ENCODE measurements at regions not wholly inside any gene's neighbourhood (a gene's known extent, or its start where the extent isn't known, plus 50 kb on each side); places are given as distances from the start of the nearest gene placed in this dataset.

DNA sequence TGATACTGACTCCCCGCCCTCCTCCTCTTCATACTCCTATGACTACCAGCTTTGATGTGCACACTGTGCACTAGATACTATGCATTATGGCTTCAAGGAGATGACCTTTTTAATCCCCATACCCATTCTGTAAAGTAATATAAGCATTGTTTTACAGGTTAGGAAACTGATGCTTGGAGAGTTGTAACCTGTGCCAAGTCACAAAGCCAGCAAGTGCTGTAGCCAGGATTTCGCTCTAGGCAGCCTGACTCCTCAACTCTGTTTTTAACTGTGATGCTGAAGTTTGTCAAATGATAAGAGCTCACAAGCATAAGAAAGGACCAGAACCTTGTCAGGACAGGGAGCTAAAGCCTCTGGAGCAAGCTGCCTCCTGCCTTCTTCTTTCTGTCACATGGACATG lies 461.3 kb downstream of the TMEM232 start:
- TF ChIP-seq, protein P1, sequence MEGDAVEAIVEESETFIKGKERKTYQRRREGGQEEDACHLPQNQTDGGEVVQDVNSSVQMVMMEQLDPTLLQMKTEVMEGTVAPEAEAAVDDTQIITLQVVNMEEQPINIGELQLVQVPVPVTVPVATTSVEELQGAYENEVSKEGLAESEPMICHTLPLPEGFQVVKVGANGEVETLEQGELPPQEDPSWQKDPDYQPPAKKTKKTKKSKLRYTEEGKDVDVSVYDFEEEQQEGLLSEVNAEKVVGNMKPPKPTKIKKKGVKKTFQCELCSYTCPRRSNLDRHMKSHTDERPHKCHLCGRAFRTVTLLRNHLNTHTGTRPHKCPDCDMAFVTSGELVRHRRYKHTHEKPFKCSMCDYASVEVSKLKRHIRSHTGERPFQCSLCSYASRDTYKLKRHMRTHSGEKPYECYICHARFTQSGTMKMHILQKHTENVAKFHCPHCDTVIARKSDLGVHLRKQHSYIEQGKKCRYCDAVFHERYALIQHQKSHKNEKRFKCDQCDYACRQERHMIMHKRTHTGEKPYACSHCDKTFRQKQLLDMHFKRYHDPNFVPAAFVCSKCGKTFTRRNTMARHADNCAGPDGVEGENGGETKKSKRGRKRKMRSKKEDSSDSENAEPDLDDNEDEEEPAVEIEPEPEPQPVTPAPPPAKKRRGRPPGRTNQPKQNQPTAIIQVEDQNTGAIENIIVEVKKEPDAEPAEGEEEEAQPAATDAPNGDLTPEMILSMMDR (IDR thresholded peaks at IDR 0.05) = no peak
- TF ChIP-seq, protein P2, sequence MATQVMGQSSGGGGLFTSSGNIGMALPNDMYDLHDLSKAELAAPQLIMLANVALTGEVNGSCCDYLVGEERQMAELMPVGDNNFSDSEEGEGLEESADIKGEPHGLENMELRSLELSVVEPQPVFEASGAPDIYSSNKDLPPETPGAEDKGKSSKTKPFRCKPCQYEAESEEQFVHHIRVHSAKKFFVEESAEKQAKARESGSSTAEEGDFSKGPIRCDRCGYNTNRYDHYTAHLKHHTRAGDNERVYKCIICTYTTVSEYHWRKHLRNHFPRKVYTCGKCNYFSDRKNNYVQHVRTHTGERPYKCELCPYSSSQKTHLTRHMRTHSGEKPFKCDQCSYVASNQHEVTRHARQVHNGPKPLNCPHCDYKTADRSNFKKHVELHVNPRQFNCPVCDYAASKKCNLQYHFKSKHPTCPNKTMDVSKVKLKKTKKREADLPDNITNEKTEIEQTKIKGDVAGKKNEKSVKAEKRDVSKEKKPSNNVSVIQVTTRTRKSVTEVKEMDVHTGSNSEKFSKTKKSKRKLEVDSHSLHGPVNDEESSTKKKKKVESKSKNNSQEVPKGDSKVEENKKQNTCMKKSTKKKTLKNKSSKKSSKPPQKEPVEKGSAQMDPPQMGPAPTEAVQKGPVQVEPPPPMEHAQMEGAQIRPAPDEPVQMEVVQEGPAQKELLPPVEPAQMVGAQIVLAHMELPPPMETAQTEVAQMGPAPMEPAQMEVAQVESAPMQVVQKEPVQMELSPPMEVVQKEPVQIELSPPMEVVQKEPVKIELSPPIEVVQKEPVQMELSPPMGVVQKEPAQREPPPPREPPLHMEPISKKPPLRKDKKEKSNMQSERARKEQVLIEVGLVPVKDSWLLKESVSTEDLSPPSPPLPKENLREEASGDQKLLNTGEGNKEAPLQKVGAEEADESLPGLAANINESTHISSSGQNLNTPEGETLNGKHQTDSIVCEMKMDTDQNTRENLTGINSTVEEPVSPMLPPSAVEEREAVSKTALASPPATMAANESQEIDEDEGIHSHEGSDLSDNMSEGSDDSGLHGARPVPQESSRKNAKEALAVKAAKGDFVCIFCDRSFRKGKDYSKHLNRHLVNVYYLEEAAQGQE (IDR thresholded peaks at IDR 0.05) = no peak
